CMK (cell line): ENCODE measurements at regions not wholly inside any gene's neighbourhood (a gene's known extent, or its start where the extent isn't known, plus 50 kb on each side); places are given as distances from the start of the nearest gene placed in this dataset.

Source experiments
- DNase-seq: peaks from one replicate; pipeline ENCODE4 v3.0.0-alpha.2; 2010; ENCODE audit warnings: low read depth

DNA sequence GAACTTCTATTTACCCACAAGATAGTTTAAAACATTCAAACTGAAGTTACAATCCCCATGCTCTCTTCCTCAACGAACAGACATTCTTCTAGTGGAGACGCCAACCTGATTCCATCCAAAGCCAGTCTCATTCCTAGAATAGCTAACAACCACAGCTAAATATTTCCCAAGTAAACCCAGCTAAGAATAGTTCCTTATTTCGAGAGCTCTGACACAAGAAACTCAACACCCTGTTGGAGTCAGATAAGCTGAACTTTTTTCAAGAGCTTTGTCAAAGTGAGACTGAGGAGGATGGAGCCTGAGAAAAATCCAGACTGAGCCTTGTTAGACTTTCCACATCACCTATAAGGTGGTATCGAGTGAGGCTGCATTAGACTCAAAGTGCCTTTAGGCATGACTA, 56.7 kb upstream of the RPS23 start:
- no peak for DNase-seq

- no peak for DNase-seq
Observed at GRCh38 chr5:82334085-82334692, 56.0 kb upstream of the RPS23 start.

- no peak for DNase-seq
Observed at GRCh38 chr5:82332886-82333615, 54.9 kb upstream of the RPS23 start.

- no peak for DNase-seq
Observed at GRCh38 chr5:82332064-82332855, 54.1 kb upstream of the RPS23 start.

GRCh38 chr5:82331557-82331956, 53.4 kb upstream of the RPS23 start:
- no peak for DNase-seq

GRCh38 chr5:82330530-82331270, 52.5 kb upstream of the RPS23 start:
- no peak for DNase-seq

- DNase-seq, result no peak
Observed at GRCh38 chr5:82329393-82329792, 51.2 kb upstream of the RPS23 start.
